Kidney epithelial cell (primary cell): ENCODE measurements at regions not wholly inside any gene's neighbourhood (a gene's known extent, or its start where the extent isn't known, plus 50 kb on each side); places are given as distances from the start of the nearest gene placed in this dataset.

Experiments
- DNase-seq: peaks from one replicate; pipeline ENCODE4 v3.0.0-alpha.2; 2010; ENCODE audit warnings: low read depth
- H3K27me3 ChIP-seq: 2 replicates; pipeline ENCODE4 v1.6.0; 2011; ENCODE audit warnings: low read length; ENCODE audit not compliant: control insufficient read depth, insufficient read depth
- H3K36me3 ChIP-seq: 2 replicates; pipeline ENCODE4 v1.5.1; 2011; ENCODE audit warnings: low read length; ENCODE audit not compliant: control insufficient read depth, insufficient read depth
- H3K4me3 ChIP-seq: 2 replicates; pipeline ENCODE4 v1.5.1; 2011; ENCODE audit warnings: low read depth, mild to moderate bottlenecking, control low read depth, low read length
- TF ChIP-seq, protein P1 (sequence below): IDR thresholded peaks from 2 replicates; pipeline ENCODE4 v1.5.1; 2011; ENCODE audit warnings: mild to moderate bottlenecking, moderate library complexity, low read length, control low read depth, inconsistent platforms; ENCODE audit not compliant: insufficient read depth, poor library complexity, severe bottlenecking

DNA sequence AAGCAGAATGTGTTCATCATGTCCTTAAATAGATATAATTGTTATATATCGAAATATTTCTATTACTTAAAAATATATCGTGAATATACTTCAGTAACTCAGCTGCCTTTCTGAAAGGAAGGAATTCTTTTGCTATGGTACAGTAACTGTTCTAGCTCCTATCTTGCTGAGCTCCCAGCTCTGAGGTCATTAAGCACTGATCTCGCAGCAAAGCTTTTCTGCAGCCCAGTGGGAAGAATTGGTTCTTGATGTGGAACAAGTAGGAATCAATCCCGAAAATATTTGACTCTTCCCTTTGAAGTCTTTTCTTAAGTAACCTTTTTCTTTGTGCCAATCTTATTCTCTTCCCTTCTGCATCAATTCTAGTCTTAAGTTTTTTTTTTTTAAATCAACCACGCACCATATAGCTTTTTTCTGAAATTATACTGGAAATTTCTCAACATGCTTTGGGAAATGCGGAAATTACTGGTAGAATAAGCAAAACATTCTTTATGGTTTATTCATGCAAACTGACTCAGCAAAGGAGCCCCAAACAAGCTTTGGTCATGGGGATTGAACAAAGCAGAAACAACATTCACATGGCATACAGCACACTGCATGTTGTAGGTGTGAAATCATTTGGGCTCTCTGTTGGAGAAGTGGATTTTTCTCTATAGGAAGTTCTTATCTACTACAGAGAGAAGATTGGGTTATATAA is 428.9 kb upstream of the GNPDA2 start:
- TF ChIP-seq, protein P1, sequence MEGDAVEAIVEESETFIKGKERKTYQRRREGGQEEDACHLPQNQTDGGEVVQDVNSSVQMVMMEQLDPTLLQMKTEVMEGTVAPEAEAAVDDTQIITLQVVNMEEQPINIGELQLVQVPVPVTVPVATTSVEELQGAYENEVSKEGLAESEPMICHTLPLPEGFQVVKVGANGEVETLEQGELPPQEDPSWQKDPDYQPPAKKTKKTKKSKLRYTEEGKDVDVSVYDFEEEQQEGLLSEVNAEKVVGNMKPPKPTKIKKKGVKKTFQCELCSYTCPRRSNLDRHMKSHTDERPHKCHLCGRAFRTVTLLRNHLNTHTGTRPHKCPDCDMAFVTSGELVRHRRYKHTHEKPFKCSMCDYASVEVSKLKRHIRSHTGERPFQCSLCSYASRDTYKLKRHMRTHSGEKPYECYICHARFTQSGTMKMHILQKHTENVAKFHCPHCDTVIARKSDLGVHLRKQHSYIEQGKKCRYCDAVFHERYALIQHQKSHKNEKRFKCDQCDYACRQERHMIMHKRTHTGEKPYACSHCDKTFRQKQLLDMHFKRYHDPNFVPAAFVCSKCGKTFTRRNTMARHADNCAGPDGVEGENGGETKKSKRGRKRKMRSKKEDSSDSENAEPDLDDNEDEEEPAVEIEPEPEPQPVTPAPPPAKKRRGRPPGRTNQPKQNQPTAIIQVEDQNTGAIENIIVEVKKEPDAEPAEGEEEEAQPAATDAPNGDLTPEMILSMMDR, result no peak
- no peaks in the 10 kb centered on the region for H3K36me3 ChIP-seq
- no peaks in the 10 kb centered on the region for H3K27me3 ChIP-seq
- peak; percentile 29 for DNase-seq
- H3K4me3 ChIP-seq, result no peak overlapping the region

DNA sequence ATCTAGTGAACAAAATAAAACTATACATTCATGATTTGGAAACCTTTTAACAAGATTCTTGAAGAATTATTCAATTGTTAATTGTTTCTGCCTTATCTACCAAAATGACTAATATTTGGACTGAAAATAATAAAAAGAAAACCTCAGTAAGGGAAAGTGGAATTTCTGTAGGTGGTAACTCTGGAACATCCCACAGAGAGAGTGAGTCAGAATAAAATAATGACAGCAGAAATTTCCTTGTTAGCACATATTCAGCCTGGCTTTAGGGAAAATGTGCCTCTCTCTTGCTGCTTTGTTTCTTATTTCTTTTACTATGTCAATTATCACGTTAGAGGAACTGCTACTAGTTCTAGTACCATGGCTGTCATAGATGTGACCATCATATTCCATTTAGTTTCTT is 421.5 kb upstream of the GNPDA2 start:
- no peaks in the 10 kb centered on the region for H3K27me3 ChIP-seq
- no peak for DNase-seq
- H3K4me3 ChIP-seq, result no peak overlapping the region
- TF ChIP-seq, protein P1, result no peak
- no peaks in the 10 kb centered on the region for H3K36me3 ChIP-seq

DNA sequence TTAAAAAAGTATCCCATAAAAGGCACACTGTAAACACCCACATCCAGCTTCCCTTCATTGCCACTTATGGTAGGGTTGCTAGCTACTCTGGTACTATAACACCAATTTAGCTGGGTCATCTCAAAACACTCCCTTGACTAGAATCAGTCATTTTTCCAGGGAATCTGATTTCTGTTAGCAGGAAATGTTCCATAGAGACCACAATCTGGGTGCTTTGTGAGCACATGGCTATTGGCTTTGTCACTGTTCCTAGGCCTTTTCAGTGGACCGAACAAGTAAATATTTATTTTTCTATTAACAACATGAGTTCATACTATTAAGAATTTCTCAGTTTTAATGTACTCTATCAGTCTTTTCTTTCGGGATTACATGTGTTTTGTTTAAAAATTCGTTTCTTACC is 404.7 kb upstream of the GNPDA2 start:
- no peak for DNase-seq
- Histone ChIP-seq H3K4me3 (no peak overlapping the region), H3K27me3 (no peaks in the 10 kb centered on the region), H3K36me3 (no peaks in the 10 kb centered on the region)
- TF ChIP-seq, protein P1, result no peak

- no peak for DNase-seq
- TF ChIP-seq, protein P1, result no peak
- H3K36me3 ChIP-seq, result no peaks in the 10 kb centered on the region
- no peak overlapping the region for H3K4me3 ChIP-seq
- no peaks in the 10 kb centered on the region for H3K27me3 ChIP-seq
Observed at GRCh38 chr4:45122406-45122805, 396.1 kb upstream of the GNPDA2 start.

- no peaks in the 10 kb centered on the region for H3K27me3 ChIP-seq
- H3K36me3 ChIP-seq, result no peaks in the 10 kb centered on the region
- TF ChIP-seq, protein P1, result no peak
- no peak overlapping the region for H3K4me3 ChIP-seq
- DNase-seq, result no peak
Observed at GRCh38 chr4:45121426-45121975, 395.1 kb upstream of the GNPDA2 start.

GRCh38 chr4:45120163-45120562 is 393.8 kb upstream of the GNPDA2 start:
- no peaks in the 10 kb centered on the region for H3K27me3 ChIP-seq
- no peaks in the 10 kb centered on the region for H3K36me3 ChIP-seq
- no peak overlapping the region for H3K4me3 ChIP-seq
- TF ChIP-seq, protein P1, result no peak
- DNase-seq, result no peak
